ENCODE measurements at regions not wholly inside any gene's neighbourhood (a gene's known extent, or its start where the extent isn't known, plus 50 kb on each side); places are given as distances from the start of the nearest gene placed in this dataset.

GRCh38 chr7:46622251-46622650, 701.2 kb upstream of the IGFBP3 start:
- H3K4ac ChIP-seq (ENCODE audit: low read depth, low read length) = no peak overlapping the region
- H3K9me3 ChIP-seq (ENCODE audit: control insufficient read depth, insufficient read depth, low read length) = no peaks in the 10 kb centered on the region
- H3K36me3 ChIP-seq (ENCODE audit: control insufficient read depth, insufficient read depth, low read length) = no peaks in the 10 kb centered on the region
- no peak overlapping the region for H3K4me3 ChIP-seq (ENCODE audit: insufficient read depth, low read depth, low read length)
- H3K27me3 ChIP-seq (ENCODE audit: control insufficient read depth, insufficient read depth, low read length) = no peaks in the 10 kb centered on the region
- H2AFZ ChIP-seq (replicated peaks; ENCODE audit: low read length, poor library complexity) = no peak overlapping the region
- no peak overlapping the region for H4K91ac ChIP-seq (ENCODE audit: insufficient read depth, low read depth, low read length)
- TF ChIP-seq MAFK (IDR thresholded peaks at IDR 0.05; ENCODE audit: low read depth, low read length) (no peak), MAZ (IDR thresholded peaks at IDR 0.05; ENCODE audit: borderline replicate concordance, low read depth, low read length) (no peak), USF2 (IDR thresholded peaks at IDR 0.05; ENCODE audit: low read depth, low read length) (no peak), POLR2A (IDR thresholded peaks at IDR 0.05; ENCODE audit: low read depth, low read length) (no peak), BHLHE40 (IDR thresholded peaks at IDR 0.05; ENCODE audit: low read depth, low read length) (no peak), RFX5 (IDR thresholded peaks at IDR 0.05; ENCODE audit: low read depth, low read length) (no peak), CEBPB (IDR thresholded peaks at IDR 0.05; ENCODE audit: low read depth, low read length) (no peak), FOS (IDR thresholded peaks at IDR 0.05; ENCODE audit: low read depth, low read length) (no peak), RCOR1 (IDR thresholded peaks at IDR 0.05; ENCODE audit: insufficient replicate concordance, low read length) (no peak), CHD1 (IDR thresholded peaks at IDR 0.05; ENCODE audit: low read depth, low read length) (no peak), ELK1 (IDR thresholded peaks at IDR 0.05; ENCODE audit: borderline replicate concordance, low read depth, low read length) (no peak), NFE2L2 (IDR thresholded peaks at IDR 0.05; ENCODE audit: low read depth, low read length) (no peak), SMC3 (IDR thresholded peaks at IDR 0.05; ENCODE audit: low read depth, low read length) (no peak), RAD21 (IDR thresholded peaks at IDR 0.05; ENCODE audit: low read length) (no peak), MXI1 (IDR thresholded peaks at IDR 0.05; ENCODE audit: borderline replicate concordance, low read depth, low read length) (no peak)
- H3K9me1 ChIP-seq (ENCODE audit: insufficient read depth, low read length) = no peaks in the 10 kb centered on the region
- H3K79me1 ChIP-seq (ENCODE audit: low read depth in 1 of 2, low read length in 2 of 2) = no peaks in the 10 kb centered on the region
- H4K5ac ChIP-seq (ENCODE audit: low read depth, low read length) = no peak overlapping the region
- DNase-seq = peak; percentile 19
- intact Hi-C loops (cut with micrococcal nuclease) = loop anchor here (10.0 kb wide), 1 partner anchor 463 kb away; no protein-coding TSS in a partner anchor
- H2BK5ac ChIP-seq (ENCODE audit: low read depth, low read length, poor library complexity, severe bottlenecking) = peak overlapping the region; percentile 36
- no peak overlapping the region for H2AK5ac ChIP-seq (ENCODE audit: low read depth, low read length)
- POLR2A ChIA-PET (ENCODE audit: unreplicated experiment) = no interaction called here
- no peak overlapping the region for H2BK120ac ChIP-seq (ENCODE audit: low read depth, low read length)
- in situ Hi-C loops (cut with MboI; ENCODE audit: low sequenced_read_pairs) = no loop called here
- no CpG with 5 or more reads among the region's 2 CpGs for WGBS, 2 experiments (ENCODE audit: extremely low coverage in 2 of 2, insufficient read length in 1 of 2)
- H2AK9ac ChIP-seq (replicated peaks; ENCODE audit: low read depth, low read length, poor library complexity) = no peak overlapping the region
- no peak overlapping the region for H3K27ac ChIP-seq (ENCODE audit: insufficient read depth, low read length)
- ATAC-seq (ENCODE audit: low read depth) = 0 out of 2 replicates have a peak, but pooled peaks have one; percentile 21
- CTCF ChIA-PET = no interaction called here
- no peak overlapping the region for H4K8ac ChIP-seq (ENCODE audit: low read depth in 2 of 2, low read length in 2 of 2)
- H3K4me1 ChIP-seq (ENCODE audit: control insufficient read depth, insufficient read depth, low read length) = peaks cover 2% of the 10 kb centered on the region; the same call in 1 of the 2 replicates
- no peak overlapping the region for H2BK15ac ChIP-seq (ENCODE audit: low read depth, low read length)
- H3K56ac ChIP-seq (ENCODE audit: extremely low read depth, insufficient read depth, low read length) = no peak overlapping the region
- no peak overlapping the region for H3K9ac ChIP-seq (ENCODE audit: low read depth, low read length)
- no peak overlapping the region for H2BK20ac ChIP-seq (ENCODE audit: low read depth, low read length)
- H3K14ac ChIP-seq (replicated peaks; ENCODE audit: low read depth, low read length) = no peak overlapping the region
- no peak overlapping the region for H3K4me2 ChIP-seq (ENCODE audit: low read depth, low read length)
- dilution Hi-C loops (cut with HindIII; ENCODE audit: low sequenced_read_pairs, unreplicated experiment) = no loop called here
- H3K18ac ChIP-seq (ENCODE audit: low read depth, low read length) = peak overlapping the region; percentile 61; the same call in 1 of the 2 replicates
- no peaks in the 10 kb centered on the region for H4K20me1 ChIP-seq (ENCODE audit: insufficient read depth, low read length)
- no peak overlapping the region for H3K23ac ChIP-seq (ENCODE audit: low read depth, low read length)
- BruUV-seq (replicated peaks) = no TSS peak

All from IMR-90 (cell line).